Muscle of arm (tissue), 1 donor: ENCODE measurements at regions not wholly inside any gene's neighbourhood (a gene's known extent, or its start where the extent isn't known, plus 50 kb on each side); places are given as distances from the start of the nearest gene placed in this dataset.
"Not testable (repeated sequence)": the region's sequence is repeated elsewhere in the genome, so short reads cannot be mapped to it uniquely, and the experiment has no call there.

ENCODE experiments used
- DNase-seq: peaks from one replicate; pipeline ENCODE4 v3.0.0-alpha.2; 2013

DNA sequence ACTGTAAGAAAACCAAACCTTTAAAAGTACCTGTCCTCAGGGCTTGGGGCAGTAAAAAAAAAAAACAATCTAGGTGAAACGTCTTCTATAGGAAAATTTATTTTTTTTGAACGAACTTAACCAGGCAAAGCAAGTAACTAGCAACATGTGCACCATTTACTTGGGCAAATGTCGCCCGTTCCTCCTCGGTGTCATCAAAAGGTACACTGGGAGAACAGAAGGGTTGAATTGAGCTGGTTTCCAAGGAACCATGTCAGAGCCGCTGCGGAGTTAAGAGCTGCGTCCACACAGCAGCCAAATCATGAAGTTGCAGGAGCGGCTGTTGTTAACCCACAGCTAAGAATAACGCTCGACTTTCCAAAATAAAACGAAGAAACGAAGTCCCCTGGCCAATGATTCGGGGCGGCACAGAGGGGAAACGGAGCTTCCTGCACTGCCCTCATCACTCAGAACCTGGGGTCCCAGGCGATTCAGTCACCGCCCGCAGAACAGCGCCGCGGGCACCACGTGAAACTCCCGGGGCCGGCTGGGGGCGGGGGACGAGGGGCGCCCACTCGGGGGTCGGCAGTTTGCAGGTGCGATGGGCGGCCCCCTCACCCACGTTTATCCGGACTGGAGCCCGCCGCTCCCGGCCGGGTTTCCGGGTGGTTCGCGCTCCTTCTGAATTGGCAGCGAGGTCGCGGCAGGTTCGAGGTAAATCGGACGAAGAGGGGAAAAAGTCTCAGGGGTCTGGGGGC, 53.6 kb upstream of the PLGLB1 start:
- not testable (repeated sequence) for DNase-seq

DNA sequence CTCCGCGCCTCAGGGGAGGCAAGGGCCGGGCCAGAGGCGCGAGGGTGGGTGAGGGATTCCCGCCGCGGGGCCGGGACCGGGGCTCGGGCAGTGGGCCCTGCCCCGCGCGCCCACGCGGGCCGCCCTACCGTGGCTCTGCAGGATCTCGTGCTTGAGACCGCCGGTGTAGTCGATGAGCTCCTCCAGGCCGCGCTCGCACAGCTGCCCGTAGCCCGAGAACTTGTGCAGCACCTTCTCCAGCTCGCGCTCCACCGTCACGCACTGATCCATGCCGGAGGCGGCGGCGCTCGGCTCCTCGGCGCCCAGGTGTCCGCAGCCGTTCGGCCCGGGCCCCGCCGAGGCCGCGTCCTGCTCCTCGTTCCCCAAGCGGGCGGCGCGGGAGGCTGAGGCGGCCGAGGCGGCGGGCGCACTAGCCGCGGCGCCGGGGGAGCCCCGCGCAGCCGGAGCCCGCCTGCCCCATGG, 54.2 kb upstream of the PLGLB1 start:
- not testable (repeated sequence) for DNase-seq

DNA sequence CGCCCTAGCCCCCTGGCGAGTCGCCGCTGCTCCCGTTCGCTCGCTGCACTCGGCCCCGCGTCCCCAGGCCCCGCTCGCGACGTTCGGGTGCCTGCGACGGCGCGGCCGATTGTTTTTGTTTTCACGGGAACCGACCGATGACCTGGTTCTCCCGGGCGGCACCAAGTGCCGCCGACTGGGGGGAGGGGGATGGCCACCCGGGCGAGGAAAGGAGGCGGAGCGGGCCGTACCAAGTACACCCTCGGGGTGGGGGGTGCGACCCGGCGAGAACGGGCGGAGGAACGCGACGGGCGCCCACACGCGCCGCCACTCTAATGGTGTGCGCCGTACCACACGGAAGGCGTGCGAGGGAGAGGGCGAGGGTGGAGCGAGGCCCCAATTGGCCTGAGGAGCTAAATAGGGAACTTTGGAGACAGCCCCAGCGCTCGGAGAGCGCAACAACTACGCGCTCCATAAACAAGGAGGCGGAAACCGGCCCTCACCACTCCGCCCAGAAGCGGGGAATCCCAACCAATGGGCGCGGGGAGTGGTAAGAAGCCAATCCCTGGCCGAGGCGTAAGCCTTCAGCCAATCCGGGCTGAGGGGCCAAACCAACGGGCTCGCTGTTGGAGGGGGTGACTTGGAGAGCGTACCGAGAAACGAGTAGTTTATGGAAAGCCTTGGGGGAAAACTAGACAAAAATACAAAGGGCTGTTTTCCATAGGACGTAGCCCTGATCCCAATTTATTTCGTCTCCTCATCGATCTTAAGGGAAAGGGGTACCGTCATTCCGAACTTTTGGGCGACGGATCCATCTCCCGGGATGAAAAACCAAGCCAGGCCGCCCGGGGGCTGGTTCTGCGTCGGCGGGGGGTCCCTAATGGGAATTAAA, 54.8 kb upstream of the PLGLB1 start:
- peak; percentile 87 for DNase-seq

DNA sequence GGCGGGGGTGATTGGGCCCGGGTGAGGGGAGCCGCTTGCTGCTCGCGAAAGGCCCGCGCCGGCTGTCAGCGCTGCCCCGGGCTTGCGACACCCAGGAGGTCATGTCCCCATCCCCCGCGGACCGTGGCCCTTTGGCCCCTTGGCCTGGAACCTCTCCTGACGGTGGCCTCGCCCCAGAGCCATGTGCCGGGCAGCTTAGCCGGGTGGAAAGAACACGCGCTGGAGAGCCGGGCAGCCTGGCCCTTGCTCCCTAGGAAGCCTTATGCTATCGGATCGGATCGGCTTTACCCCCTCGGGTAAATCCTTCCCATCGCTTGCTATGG, 55.4 kb upstream of the PLGLB1 start:
- DNase-seq: not testable (repeated sequence)

DNA sequence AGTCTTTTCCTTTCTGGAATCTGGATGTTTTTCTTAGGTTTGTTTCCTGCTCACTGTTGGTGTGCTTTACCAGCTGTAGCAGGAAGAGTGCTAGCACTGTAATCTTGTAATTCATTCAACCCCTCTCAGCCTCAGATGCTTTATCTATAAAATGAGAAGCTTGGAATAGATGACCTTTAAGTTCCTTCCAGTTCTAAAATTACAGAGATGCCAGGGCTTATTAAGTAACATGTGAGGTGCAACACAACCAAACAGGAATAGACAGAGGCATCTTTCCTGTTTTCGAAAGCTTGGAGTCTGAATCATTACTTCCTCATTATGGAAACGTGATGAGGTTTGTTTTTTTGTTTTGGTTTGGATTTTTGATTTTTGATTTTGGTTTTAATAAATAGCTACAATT, 60.1 kb upstream of the PLGLB1 start:
- DNase-seq: not testable (repeated sequence)

DNA sequence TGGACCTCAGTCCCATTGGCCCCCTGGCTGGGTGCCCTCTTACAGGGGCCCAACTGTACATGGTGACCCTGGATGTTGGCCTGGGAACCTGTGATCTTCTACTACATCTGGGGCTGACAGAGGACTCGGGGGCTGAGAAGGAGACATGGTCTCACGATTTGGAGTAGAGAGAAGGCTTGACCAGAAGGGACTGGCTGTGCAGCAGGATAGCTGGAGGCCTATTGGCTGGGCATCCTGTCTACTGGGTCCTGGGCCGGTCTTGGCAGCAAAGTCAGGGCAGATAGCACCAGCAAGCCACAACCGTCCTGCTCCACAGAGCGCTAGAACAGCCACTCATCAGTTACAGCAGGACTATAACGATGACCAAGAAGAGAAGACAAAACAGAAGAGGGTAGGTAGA, 66.4 kb upstream of the PLGLB1 start:
- DNase-seq: not testable (repeated sequence)

DNA sequence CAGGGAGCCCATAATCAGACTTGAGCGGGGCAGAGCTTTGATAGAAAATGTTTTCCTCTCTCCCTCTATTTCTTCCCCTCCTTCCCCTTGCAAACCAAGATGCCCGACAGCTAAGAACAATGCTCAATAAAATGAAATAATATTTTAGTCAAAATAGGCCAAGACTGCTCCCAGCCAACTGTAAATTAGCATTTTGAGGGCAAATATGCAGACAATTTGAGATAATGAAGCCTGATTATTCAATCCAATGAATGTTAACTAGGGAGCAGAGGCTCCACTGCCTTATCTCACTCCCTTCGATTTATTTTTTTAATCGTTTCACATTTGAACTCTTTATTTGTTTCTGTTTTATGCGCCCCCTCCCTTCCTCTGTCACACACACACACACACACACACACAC, 67.8 kb upstream of the PLGLB1 start:
- not testable (repeated sequence) for DNase-seq

DNA sequence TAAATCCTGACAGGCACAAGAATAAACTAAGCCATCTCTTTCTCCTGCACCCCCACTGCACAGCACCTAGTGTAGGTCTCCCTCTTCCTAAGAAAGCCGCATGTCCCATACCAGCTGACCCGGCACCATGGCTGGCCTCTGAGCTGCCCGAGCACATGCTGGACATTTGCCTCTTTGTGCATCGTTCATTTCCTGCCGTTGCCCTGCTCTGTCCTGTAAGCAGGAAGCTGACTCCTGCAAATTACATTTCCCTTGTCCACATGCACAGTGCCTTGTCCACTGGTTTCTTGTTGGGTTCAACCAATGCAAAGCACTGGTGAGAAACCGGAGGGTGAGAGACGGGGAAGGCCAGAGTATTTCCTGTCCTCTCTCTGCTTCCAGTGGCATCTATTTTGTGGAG, 71.6 kb upstream of the PLGLB1 start:
- not testable (repeated sequence) for DNase-seq

DNA sequence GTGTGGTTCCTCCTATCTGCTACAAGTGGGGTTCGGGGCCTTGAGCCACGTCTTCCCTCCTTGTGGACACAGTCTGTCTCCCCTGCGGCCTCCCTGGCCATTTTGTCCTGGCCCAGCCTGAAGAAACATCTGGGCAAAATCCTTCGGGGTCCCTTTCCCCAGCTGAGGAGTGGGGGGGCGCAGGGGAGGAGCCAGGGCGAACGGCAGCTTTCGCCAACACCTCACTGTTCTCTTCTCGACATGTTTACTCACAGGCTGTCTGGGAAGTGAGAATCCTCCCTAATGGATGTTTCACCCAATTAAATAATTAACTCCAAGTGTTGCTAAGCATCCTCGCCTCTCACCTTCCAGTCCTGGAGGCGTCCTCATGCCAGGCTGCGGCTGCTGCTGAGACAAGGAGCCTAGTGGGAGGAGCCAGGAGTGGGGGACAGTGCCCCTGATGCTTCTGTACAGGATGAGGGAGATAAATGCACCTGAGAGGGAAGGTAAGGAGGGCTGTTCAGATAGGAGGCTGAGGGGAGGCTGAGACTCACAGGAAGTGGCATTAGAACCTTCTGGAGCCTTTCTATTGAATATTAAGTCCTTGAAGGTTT, 72.4 kb upstream of the PLGLB1 start:
- not testable (repeated sequence) for DNase-seq

DNA sequence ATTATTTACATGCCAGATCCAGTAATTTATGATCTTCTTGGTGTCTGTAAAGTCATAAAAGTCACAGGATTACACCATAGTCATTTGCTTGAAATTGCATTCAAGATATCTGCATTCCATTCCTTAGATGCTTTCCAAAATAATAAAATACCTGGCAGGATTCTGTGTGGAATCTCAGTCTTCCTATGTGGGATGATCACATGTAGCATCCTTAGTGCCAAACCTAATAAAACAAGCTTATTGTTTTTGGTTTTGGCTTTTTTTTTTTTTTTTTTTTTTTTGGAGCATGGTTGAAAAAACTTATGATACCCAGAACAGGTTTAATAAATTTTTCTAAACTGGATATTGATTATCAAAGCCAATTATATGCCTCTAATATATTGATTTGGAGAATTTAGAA, 74.2 kb upstream of the PLGLB1 start:
- DNase-seq: peak; percentile 0

DNA sequence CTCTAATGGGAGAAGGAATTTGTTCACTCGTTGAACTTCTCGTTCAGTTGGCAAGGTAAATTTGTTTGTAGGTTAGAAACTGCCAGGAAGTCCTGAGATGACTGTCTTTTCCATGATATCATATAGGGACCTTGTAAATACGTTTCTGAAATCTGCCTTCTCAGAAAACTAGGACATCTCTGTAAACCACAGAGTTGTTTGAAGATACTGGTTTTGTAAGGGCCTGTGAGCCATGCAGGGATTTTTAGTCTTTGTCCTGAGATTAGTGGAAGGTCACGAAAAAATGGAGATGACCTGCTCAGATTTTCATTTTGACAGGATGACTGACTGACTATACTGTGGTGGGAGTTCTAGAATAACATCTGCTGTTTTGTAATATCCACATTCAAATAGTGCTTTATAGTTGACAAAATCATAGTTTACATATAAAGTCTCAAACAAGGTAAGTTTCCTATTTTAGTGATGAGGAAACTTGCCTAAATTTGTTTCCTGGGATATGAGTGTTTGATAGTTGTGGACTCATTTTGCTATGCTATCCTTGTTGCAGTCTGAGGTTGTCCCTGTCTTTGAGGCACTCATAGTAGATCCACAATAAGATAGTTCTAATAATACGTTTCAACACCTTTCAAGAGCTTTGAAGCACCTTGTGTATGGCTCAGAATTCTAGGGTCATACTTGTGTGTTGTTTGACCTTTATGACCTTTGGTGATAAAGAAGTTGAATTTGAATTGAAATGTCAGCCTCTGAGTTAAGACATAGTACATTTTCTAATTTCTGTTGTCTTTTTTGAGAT, 107.3 kb upstream of the PLGLB1 start:
- DNase-seq: not testable (repeated sequence)

DNA sequence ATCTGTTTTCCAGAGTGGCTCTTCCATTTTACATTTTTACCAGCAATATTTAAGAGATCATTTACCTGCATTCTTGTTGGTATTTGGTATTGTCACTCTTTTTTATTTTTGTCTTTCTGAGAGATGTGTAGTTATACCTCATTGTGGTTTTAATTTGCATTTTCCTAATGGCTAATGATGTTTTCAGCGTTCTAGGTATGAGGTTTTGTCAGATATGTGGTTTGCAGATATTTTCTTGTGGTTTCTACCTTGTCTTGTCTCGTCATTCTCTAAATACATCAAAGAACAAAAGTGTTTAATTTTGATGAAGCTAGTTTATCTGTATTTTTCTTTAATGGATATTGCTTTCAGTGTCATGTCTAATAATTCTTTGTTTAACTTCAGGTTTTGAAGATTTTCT, 110.9 kb upstream of the PLGLB1 start:
- not testable (repeated sequence) for DNase-seq

DNA sequence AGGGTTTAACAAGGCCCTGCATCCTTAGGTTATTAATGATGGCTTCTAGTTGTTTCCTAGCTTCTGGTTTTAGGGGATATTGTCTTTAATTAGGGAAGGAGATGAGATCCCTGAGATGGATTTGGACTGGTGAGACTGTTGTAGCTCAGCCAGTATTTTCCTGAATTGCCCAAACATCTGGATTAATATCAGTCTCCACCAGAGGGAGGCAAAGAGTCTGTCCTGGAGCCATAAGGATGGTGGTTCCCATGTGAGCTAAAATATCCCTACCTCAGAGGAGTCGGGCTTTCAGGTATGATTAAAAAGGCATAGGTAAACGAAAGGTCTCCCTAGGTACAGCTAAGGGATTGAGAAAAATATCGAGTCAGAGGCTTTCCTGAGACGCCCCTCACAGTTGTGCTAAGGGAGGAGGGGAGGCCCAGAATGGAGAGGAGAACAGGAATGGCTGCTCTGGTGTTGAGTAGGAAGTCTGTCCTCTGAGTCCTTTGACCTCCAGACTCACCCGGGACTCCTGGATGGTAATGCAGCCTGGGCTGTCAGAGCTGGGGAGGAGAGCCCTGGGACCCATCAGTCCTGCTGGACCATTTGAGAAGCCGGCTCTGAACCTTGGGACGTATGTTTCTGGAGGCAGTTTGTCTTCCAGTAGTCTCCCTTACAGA, 130.3 kb upstream of the PLGLB1 start:
- DNase-seq: not testable (repeated sequence)

DNA sequence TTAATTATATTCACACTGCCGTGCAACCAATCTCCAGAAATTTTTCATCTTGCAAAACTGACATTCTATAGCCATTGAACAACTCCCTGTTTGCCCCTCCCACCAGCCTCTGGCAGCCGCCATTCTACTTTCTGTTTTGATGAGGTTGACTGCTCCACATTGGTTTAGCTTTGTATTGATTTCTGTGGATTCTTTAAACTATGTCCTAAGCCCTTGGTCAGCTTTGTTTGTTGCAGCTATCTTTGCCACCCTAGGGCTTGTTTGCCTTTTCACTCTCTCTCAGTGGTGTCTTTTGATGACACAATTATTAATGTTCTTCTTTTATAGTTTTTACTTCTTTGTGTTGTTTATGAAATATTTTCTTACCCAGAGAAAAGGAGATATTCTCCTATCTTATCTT, 152.8 kb upstream of the PLGLB1 start:
- DNase-seq: not testable (repeated sequence)

DNA sequence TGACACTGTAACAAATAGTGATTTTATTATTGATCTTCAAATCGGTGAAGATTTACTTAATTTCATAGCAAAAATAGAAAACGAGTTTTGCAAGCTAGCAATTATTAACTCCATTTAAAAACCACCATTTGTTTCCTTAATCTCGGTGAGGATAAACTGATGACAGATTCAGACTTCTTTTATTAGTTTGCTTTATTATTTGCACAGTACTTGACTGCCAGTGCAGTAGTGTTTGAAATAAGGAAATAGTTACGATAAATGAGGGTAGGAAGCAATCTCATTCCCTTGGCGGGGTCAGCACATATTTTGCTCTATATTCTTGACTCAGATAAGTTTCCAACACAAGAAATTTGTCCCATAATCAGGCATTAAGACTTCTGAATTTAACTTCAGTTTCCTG, 161.7 kb upstream of the PLGLB1 start:
- not testable (repeated sequence) for DNase-seq

DNA sequence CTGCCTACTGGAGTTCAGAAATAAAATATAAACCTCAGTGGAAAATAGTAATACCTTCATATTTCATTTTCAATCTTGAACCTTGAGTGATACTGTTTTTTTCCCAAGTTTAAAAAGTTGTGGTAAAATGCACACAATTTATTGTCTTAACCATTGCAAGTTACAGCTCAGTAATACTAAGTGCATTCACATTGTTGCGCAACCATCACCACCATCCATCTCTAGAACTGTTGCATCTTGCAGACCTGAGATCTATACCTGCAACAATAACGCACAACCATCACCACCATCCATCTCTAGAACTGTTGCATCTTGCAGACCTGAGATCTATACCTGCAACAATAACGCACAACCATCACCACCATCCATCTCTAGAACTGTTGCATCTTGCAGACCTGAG, 162.6 kb upstream of the PLGLB1 start:
- not testable (repeated sequence) for DNase-seq

DNA sequence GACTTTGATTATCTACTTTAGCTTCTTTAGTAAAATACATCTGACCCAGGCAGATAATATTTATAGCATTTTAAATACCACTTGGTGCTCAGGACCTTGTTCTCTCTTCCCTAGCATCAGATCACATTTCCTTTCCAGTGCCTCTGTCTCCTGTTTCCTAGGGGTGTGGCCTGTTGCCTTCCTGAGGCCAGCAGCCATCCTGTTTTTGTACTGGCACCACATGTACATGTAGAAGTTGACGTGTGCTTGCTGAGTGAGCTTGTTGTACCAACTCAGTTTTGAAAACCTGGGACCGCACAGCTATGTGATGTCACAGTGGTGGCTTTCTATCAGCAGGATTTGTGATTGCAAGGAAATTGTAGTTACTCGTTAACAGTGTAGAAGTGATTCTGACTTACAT, 167.6 kb upstream of the PLGLB1 start:
- DNase-seq: not testable (repeated sequence)

DNA sequence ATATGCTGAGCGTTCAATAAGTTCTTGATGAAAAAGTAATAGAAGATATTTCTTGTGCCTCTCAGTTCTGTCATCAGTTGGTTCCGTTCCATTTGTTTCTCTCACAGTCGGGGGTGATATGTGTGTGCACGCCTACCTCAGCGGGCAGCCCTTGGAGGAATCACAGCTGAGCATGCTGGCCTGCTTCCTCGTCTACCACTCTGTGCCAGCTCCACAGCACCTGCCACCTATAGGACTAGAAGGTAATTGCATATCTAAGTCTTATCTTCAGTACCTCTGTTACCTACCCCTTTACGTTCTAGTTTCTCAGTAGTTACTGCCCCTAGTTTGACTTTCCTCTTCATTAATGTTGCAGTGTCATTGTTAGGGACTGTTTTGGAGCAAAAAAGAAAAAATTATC, 171.7 kb upstream of the PLGLB1 start:
- not testable (repeated sequence) for DNase-seq

DNA sequence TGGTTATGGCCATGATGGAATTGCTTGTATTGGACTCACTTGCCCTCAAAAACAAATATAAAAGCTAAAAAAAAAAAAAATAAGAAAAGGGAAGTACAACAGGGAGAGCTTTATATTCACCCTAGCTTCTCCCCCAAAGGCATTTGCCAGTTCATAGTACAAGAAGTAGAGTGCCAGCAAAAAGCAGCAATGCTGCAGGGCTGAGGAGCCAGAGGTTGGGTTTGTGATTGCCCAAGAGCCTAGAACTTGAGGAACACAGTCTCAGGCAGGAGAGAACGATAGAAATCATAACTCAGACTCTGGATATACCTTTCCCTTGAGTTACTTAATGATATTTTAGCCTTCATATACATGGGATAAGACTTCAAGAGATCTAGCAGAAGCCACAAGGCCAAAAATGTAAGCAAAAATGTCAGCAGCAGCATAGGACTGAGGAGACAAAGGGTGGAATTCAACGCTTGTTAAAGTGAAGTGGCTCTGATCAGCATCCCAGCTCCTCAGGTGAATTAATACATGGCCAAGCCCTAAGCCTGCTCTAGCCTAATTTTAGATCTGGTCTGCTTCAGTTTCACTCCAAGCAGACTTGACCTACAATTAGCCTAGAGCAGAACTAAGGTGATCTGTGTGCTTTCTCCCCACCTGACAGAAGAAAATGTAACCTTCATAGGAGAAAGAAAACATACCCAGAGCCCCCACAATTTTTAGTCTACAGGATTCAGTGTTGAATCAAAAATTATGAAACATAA, 172.8 kb upstream of the PLGLB1 start:
- DNase-seq: not testable (repeated sequence)

DNA sequence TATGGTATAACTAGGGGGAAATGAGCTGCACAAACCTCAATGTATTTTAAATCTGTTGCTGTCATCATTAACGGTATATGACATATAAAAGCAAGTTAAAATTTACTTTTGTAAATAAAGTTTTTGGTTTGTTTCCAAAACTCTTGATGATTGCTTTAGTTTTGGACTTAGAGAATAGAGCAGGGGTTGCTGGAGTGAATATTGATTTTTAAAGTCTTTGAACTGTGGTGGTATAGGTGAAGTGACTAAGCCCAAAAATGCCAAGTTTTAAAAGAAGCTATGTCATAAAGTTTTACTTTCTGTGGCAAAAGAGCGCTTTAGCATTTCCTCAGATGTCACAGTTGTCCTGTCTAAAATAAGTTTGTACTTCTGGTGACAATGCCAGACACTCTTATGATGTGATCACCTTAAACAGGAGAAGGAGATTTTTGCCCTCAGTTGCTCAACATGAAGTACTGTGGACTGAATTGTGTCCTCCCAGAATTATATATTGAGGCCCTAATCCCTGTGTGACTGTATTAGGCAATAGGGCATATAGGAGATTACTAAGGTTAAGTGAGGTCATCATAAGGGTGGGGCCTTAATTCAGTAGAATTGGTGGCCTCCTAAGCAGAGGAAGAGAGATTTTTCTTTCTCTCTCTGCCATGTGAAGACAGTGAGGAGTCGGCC, 175.2 kb upstream of the PLGLB1 start:
- not testable (repeated sequence) for DNase-seq
